ENCODE measurements at regions not wholly inside any gene's neighbourhood (a gene's known extent, or its start where the extent isn't known, plus 50 kb on each side); places are given as distances from the start of the nearest gene placed in this dataset.

DNA sequence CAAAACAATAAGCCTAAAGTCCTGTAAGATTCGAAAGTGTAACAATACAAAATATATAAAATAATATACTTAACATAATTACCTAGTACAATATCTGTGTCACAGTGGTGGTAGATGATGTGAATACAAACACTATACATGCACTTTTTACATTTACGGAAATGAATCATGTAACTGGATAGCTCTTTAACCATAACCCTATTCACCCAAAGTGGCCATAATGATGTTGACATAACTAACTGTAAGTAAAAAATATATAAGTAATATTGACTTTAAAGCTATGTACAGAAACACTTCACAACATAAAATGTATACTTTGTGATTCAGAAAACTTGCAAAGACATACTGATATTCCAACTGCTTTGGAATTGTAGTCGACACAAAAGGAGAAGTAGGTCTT lies 616.9 kb upstream of the SLC8A1 start:
- H3K27ac ChIP-seq (replicated peaks; ENCODE audit: low read length) = no peak overlapping the region
- no CpG with 5 or more reads among the region's 3 CpGs for WGBS, 2 donors (ENCODE audit: extremely low coverage in 2 of 2, insufficient read length in 2 of 2, insufficient replicate concordance in 1 of 2)
- no peak overlapping the region for H2BK5ac ChIP-seq (ENCODE audit: low read length)
- H3K36me3 ChIP-seq (replicated peaks in 1 of 2; ENCODE audit: control insufficient read depth in 2 of 2, insufficient read depth in 2 of 2, low read length in 2 of 2) = no peaks in the 10 kb centered on the region
- no peak overlapping the region for H2BK12ac ChIP-seq (ENCODE audit: low read length)
- H3K9me3 ChIP-seq (replicated peaks in 1 of 2; ENCODE audit: control insufficient read depth in 2 of 2, insufficient read depth in 1 of 2, low read depth in 1 of 2, low read length in 2 of 2) = no peaks in the 10 kb centered on the region
- DNase-seq (ENCODE audit: low spot score) = no peak
- H3K4me1 ChIP-seq (ENCODE audit: control insufficient read depth in 2 of 2, insufficient read depth in 1 of 2, low read depth in 1 of 2, low read length in 2 of 2) = no peaks in the 10 kb centered on the region
- H2AK5ac ChIP-seq (ENCODE audit: low read depth, low read length) = no peak overlapping the region
- H4K8ac ChIP-seq (ENCODE audit: low read depth, low read length) = no peak overlapping the region
- no peak overlapping the region for H3K14ac ChIP-seq (ENCODE audit: low read length)
- H4K91ac ChIP-seq (ENCODE audit: low read depth, low read length, poor library complexity) = no peak overlapping the region
- no peak overlapping the region for H3K18ac ChIP-seq (ENCODE audit: low read length)
- H3K9ac ChIP-seq (ENCODE audit: low read depth, low read length, poor library complexity) = no peak overlapping the region
- H3K4me3 ChIP-seq (ENCODE audit: low read length in 2 of 2) = no peak overlapping the region
- no peak overlapping the region for H2BK15ac ChIP-seq (ENCODE audit: low read length)
- H3K23ac ChIP-seq (ENCODE audit: low read depth, low read length, poor library complexity) = no peak overlapping the region
- H3K4me2 ChIP-seq (ENCODE audit: insufficient read depth, low read length, poor library complexity, severe bottlenecking) = no peak overlapping the region
- H3K79me1 ChIP-seq (ENCODE audit: low read depth, low read length) = no peaks in the 10 kb centered on the region
- no peaks in the 10 kb centered on the region for H3K27me3 ChIP-seq (ENCODE audit: control insufficient read depth in 3 of 3, insufficient read depth in 3 of 3, low read depth in 1 of 3, low read length in 3 of 3)
- H2BK120ac ChIP-seq (ENCODE audit: low read depth, low read length) = no peak overlapping the region
- no peak overlapping the region for H2AFZ ChIP-seq (ENCODE audit: low read length)
- H3K4ac ChIP-seq (ENCODE audit: low read length) = no peak overlapping the region

DNA sequence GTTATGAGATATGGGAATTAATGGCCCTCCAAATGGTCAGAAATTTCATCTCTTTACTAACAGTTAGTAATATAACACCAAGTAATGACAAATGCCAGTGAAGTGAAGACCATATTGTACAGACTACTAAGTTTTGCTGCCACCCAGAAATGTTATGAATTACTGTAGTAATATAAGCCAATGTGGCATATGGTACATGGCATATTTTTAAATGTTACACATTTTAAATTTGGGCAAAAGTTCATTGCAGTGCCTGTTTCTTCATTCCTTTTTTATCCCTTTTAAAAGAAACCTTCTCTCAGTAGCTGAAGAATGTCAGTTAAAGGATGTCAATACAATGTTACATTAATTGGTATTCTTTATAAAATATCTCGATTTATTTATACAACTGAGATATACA lies 626.5 kb upstream of the SLC8A1 start:
- Histone ChIP-seq H3K9ac (ENCODE audit: low read depth, low read length, poor library complexity) (no peak overlapping the region), H2BK12ac (ENCODE audit: low read length) (no peak overlapping the region), H3K18ac (ENCODE audit: low read length) (no peak overlapping the region), H3K9me3 (replicated peaks in 1 of 2; ENCODE audit: control insufficient read depth in 2 of 2, insufficient read depth in 1 of 2, low read depth in 1 of 2, low read length in 2 of 2) (no peaks in the 10 kb centered on the region), H2BK5ac (ENCODE audit: low read length) (no peak overlapping the region), H3K27me3 (ENCODE audit: control insufficient read depth in 3 of 3, insufficient read depth in 3 of 3, low read depth in 1 of 3, low read length in 3 of 3) (no peaks in the 10 kb centered on the region), H2BK15ac (ENCODE audit: low read length) (no peak overlapping the region), H3K27ac (replicated peaks; ENCODE audit: low read length) (no peak overlapping the region), H3K14ac (ENCODE audit: low read length) (no peak overlapping the region), H2AFZ (ENCODE audit: low read length) (no peak overlapping the region), H3K79me1 (ENCODE audit: low read depth, low read length) (no peaks in the 10 kb centered on the region), H3K23ac (ENCODE audit: low read depth, low read length, poor library complexity) (no peak overlapping the region), H4K8ac (ENCODE audit: low read depth, low read length) (no peak overlapping the region), H3K4me2 (ENCODE audit: insufficient read depth, low read length, poor library complexity, severe bottlenecking) (no peak overlapping the region), H3K4me3 (ENCODE audit: low read length in 2 of 2) (no peak overlapping the region), H2AK5ac (ENCODE audit: low read depth, low read length) (no peak overlapping the region), H3K4me1 (ENCODE audit: control insufficient read depth in 2 of 2, insufficient read depth in 1 of 2, low read depth in 1 of 2, low read length in 2 of 2) (peaks cover 0 to 1% of the 10 kb centered on the region in 2 donors), H3K36me3 (replicated peaks in 1 of 2; ENCODE audit: control insufficient read depth in 2 of 2, insufficient read depth in 2 of 2, low read length in 2 of 2) (no peaks in the 10 kb centered on the region), H4K91ac (ENCODE audit: low read depth, low read length, poor library complexity) (no peak overlapping the region), H2BK120ac (ENCODE audit: low read depth, low read length) (no peak overlapping the region), H3K4ac (ENCODE audit: low read length) (no peak overlapping the region)
- no peak for DNase-seq (ENCODE audit: low spot score)
- WGBS, 2 donors (ENCODE audit: extremely low coverage in 2 of 2, insufficient read length in 2 of 2, insufficient replicate concordance in 1 of 2) = no CpG with 5 or more reads among the region's 1 CpG

DNA sequence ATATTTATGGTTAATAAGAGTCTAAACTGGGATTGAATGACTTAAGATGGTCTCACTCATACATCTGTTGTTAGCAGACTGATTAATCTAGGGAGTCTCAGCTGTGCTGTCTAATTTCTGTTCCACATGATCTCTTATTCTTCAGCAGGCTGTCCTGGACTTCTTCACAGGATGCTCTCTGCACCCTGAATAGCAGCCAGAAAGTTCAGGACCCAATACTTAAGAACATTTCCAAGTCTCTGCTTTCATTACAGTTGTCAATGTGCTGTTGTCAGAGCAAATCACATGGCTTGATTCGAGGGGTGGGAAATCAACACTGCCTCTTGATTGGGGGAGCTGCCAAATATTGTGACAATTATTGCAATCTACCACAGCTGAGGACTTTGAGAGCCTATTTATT lies 627.1 kb upstream of the SLC8A1 start:
- H3K14ac ChIP-seq (ENCODE audit: low read length) = no peak overlapping the region
- no CpG with 5 or more reads among the region's 1 CpG for WGBS, 2 donors (ENCODE audit: extremely low coverage in 2 of 2, insufficient read length in 2 of 2, insufficient replicate concordance in 1 of 2)
- no peak for DNase-seq (ENCODE audit: low spot score)
- no peak overlapping the region for H3K9ac ChIP-seq (ENCODE audit: low read depth, low read length, poor library complexity)
- H3K27me3 ChIP-seq (ENCODE audit: control insufficient read depth in 3 of 3, insufficient read depth in 3 of 3, low read depth in 1 of 3, low read length in 3 of 3) = no peaks in the 10 kb centered on the region
- H2BK12ac ChIP-seq (ENCODE audit: low read length) = no peak overlapping the region
- no peak overlapping the region for H2AFZ ChIP-seq (ENCODE audit: low read length)
- H3K18ac ChIP-seq (ENCODE audit: low read length) = no peak overlapping the region
- H3K4me1 ChIP-seq (ENCODE audit: control insufficient read depth in 2 of 2, insufficient read depth in 1 of 2, low read depth in 1 of 2, low read length in 2 of 2) = peaks cover 0 to 1% of the 10 kb centered on the region in 2 donors
- no peak overlapping the region for H3K4ac ChIP-seq (ENCODE audit: low read length)
- H3K23ac ChIP-seq (ENCODE audit: low read depth, low read length, poor library complexity) = no peak overlapping the region
- H2BK5ac ChIP-seq (ENCODE audit: low read length) = no peak overlapping the region
- H3K27ac ChIP-seq (replicated peaks; ENCODE audit: low read length) = no peak overlapping the region
- no peak overlapping the region for H4K91ac ChIP-seq (ENCODE audit: low read depth, low read length, poor library complexity)
- no peaks in the 10 kb centered on the region for H3K79me1 ChIP-seq (ENCODE audit: low read depth, low read length)
- H2BK120ac ChIP-seq (ENCODE audit: low read depth, low read length) = no peak overlapping the region
- no peaks in the 10 kb centered on the region for H3K36me3 ChIP-seq (replicated peaks in 1 of 2; ENCODE audit: control insufficient read depth in 2 of 2, insufficient read depth in 2 of 2, low read length in 2 of 2)
- H2AK5ac ChIP-seq (ENCODE audit: low read depth, low read length) = no peak overlapping the region
- H3K9me3 ChIP-seq (replicated peaks in 1 of 2; ENCODE audit: control insufficient read depth in 2 of 2, insufficient read depth in 1 of 2, low read depth in 1 of 2, low read length in 2 of 2) = no peaks in the 10 kb centered on the region
- no peak overlapping the region for H2BK15ac ChIP-seq (ENCODE audit: low read length)
- no peak overlapping the region for H3K4me3 ChIP-seq (ENCODE audit: low read length in 2 of 2)
- no peak overlapping the region for H4K8ac ChIP-seq (ENCODE audit: low read depth, low read length)
- no peak overlapping the region for H3K4me2 ChIP-seq (ENCODE audit: insufficient read depth, low read length, poor library complexity, severe bottlenecking)

DNA sequence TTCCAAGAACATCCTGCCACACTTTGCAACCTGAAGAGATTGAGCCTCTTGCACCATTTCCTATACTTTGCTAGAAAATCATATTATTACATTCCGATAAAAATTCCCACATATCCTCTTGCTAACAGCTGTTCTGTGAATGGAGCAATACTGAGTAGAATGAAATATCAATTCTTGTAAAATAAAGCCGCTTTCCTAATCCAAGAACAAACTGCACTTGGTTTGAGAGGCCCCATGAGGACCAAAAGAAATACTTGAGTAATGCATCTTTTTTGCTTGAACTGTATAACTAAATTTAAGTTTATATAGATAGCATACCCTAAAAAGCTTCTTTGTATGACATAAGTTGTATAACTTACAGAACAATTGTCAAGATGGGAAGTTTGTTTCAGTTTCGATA lies 632.4 kb upstream of the SLC8A1 start:
- Histone ChIP-seq H2AK5ac (ENCODE audit: low read depth, low read length) (no peak overlapping the region), H2AFZ (ENCODE audit: low read length) (no peak overlapping the region), H4K8ac (ENCODE audit: low read depth, low read length) (no peak overlapping the region), H2BK12ac (ENCODE audit: low read length) (no peak overlapping the region), H3K79me1 (ENCODE audit: low read depth, low read length) (no peaks in the 10 kb centered on the region), H2BK120ac (ENCODE audit: low read depth, low read length) (no peak overlapping the region), H3K4me1 (ENCODE audit: control insufficient read depth in 2 of 2, insufficient read depth in 1 of 2, low read depth in 1 of 2, low read length in 2 of 2) (no peaks in the 10 kb centered on the region), H3K18ac (ENCODE audit: low read length) (no peak overlapping the region), H3K9ac (ENCODE audit: low read depth, low read length, poor library complexity) (no peak overlapping the region), H2BK15ac (ENCODE audit: low read length) (no peak overlapping the region), H3K14ac (ENCODE audit: low read length) (no peak overlapping the region), H3K4me3 (ENCODE audit: low read length in 2 of 2) (no peak overlapping the region), H4K91ac (ENCODE audit: low read depth, low read length, poor library complexity) (no peak overlapping the region), H3K27me3 (ENCODE audit: control insufficient read depth in 3 of 3, insufficient read depth in 3 of 3, low read depth in 1 of 3, low read length in 3 of 3) (no peaks in the 10 kb centered on the region), H2BK5ac (ENCODE audit: low read length) (no peak overlapping the region), H3K36me3 (replicated peaks in 1 of 2; ENCODE audit: control insufficient read depth in 2 of 2, insufficient read depth in 2 of 2, low read length in 2 of 2) (no peaks in the 10 kb centered on the region), H3K23ac (ENCODE audit: low read depth, low read length, poor library complexity) (no peak overlapping the region), H3K4ac (ENCODE audit: low read length) (no peak overlapping the region), H3K9me3 (replicated peaks in 1 of 2; ENCODE audit: control insufficient read depth in 2 of 2, insufficient read depth in 1 of 2, low read depth in 1 of 2, low read length in 2 of 2) (no peaks in the 10 kb centered on the region), H3K4me2 (ENCODE audit: insufficient read depth, low read length, poor library complexity, severe bottlenecking) (no peak overlapping the region), H3K27ac (replicated peaks; ENCODE audit: low read length) (no peak overlapping the region)
- no CpG with 5 or more reads among the region's 3 CpGs for WGBS, 2 donors (ENCODE audit: extremely low coverage in 2 of 2, insufficient read length in 2 of 2, insufficient replicate concordance in 1 of 2)
- no peak for DNase-seq (ENCODE audit: low spot score)
